Colon (tissue), 2 donors: ENCODE measurements at regions not wholly inside any gene's neighbourhood (a gene's known extent, or its start where the extent isn't known, plus 50 kb on each side); places are given as distances from the start of the nearest gene placed in this dataset.

Experiments used
- FAIRE-seq: peaks from 2 replicates; lab custom pipeline; 2012; peaks lifted over from hg19 to GRCh38; lab: Jason Lieb, UNC
- donor health status: control.
- donor health status: control.

GRCh38 chr7:9856668-9857067 lies 1117.0 kb upstream of the PHF14 start:
- no peak for FAIRE-seq

- no peak for FAIRE-seq
Observed at GRCh38 chr7:9863545-9863944, 1110.1 kb upstream of the PHF14 start.

GRCh38 chr7:9869151-9869550 lies 1104.5 kb upstream of the PHF14 start:
- FAIRE-seq = no peak

GRCh38 chr7:9869566-9869965 lies 1104.1 kb upstream of the PHF14 start:
- FAIRE-seq = no peak

- FAIRE-seq = no peak
Observed at GRCh38 chr7:9870674-9871073, 1103.0 kb upstream of the PHF14 start.

- no peak for FAIRE-seq
Observed at GRCh38 chr7:9874182-9874581, 1099.5 kb upstream of the PHF14 start.

- no peak for FAIRE-seq
Observed at GRCh38 chr7:9876053-9876452, 1097.6 kb upstream of the PHF14 start.

GRCh38 chr7:9889554-9889953 lies 1084.1 kb upstream of the PHF14 start:
- no peak for FAIRE-seq

- FAIRE-seq = no peak
Observed at GRCh38 chr7:9890092-9890491, 1083.6 kb upstream of the PHF14 start.

- no peak for FAIRE-seq
Observed at GRCh38 chr7:9891056-9891455, 1082.6 kb upstream of the PHF14 start.

GRCh38 chr7:9900339-9900738 lies 1073.3 kb upstream of the PHF14 start:
- no peak for FAIRE-seq

- no peak for FAIRE-seq
Observed at GRCh38 chr7:9921326-9921725, 1052.3 kb upstream of the PHF14 start.

- FAIRE-seq = no peak
Observed at GRCh38 chr7:9937944-9938631, 1035.6 kb upstream of the PHF14 start.

- no peak for FAIRE-seq
Observed at GRCh38 chr7:9939176-9939575, 1034.5 kb upstream of the PHF14 start.

- FAIRE-seq = no peak
Observed at GRCh38 chr7:9945131-9945530, 1028.5 kb upstream of the PHF14 start.

- no peak for FAIRE-seq
Observed at GRCh38 chr7:9945857-9946256, 1027.8 kb upstream of the PHF14 start.

- no peak for FAIRE-seq
Observed at GRCh38 chr7:9955138-9955537, 1018.5 kb upstream of the PHF14 start.

- no peak for FAIRE-seq
Observed at GRCh38 chr7:9958486-9958885, 1015.2 kb upstream of the PHF14 start.

GRCh38 chr7:9960460-9960859 lies 1013.2 kb upstream of the PHF14 start:
- FAIRE-seq = no peak

- FAIRE-seq = no peak
Observed at GRCh38 chr7:9961161-9961922, 1012.3 kb upstream of the PHF14 start.

- FAIRE-seq = no peak
Observed at GRCh38 chr7:9962742-9963141, 1010.9 kb upstream of the PHF14 start.

GRCh38 chr7:9978106-9979064 lies 995.3 kb upstream of the PHF14 start:
- no peak for FAIRE-seq
